ENCODE measurements at regions not wholly inside any gene's neighbourhood (a gene's known extent, or its start where the extent isn't known, plus 50 kb on each side); places are given as distances from the start of the nearest gene placed in this dataset.

GRCh38 chr13:63337041-63337440 lies 1921.4 kb upstream of the PCDH20 start:
- intact Hi-C loops (cut with DNase I): no loop called here

DNA sequence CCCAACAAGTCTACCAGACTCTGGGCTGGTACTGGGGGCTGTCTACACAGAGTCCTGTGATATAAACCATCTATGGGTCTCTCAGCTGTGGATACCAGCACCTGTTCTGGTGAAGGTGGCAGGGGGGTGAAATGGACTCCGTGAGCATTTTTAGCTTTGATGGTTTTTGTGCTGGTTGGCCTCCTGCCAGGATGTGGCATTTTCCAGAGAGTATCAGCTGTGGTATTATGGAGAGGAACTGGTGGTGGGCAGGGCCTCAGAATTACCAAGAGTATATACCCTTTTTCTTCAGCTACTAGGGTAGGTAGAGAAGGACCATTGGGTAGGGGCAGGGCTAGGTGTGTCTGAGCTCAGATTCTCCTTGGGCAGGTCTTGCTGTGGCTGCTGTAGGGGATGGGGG lies 1920.9 kb upstream of the PCDH20 start:
- H3K27ac ChIP-seq: no peak overlapping the region
- intact Hi-C loops (cut with DNase I): no loop called here
- H3K4me1 ChIP-seq: no peaks in the 10 kb centered on the region
- no peak overlapping the region for H3K4me3 ChIP-seq
- no peaks in the 10 kb centered on the region for H3K27me3 ChIP-seq
- WGBS, 2 donors: 50 to 67% methylated on average over 1 of the region's 1 CpG
- no peak for DNase-seq
- peaks cover 0 to 11% (median 0%) of the 10 kb centered on the region in 3 donors for H3K9me3 ChIP-seq
- no peaks in the 10 kb centered on the region for H3K36me3 ChIP-seq
- TF ChIP-seq, protein P1, sequence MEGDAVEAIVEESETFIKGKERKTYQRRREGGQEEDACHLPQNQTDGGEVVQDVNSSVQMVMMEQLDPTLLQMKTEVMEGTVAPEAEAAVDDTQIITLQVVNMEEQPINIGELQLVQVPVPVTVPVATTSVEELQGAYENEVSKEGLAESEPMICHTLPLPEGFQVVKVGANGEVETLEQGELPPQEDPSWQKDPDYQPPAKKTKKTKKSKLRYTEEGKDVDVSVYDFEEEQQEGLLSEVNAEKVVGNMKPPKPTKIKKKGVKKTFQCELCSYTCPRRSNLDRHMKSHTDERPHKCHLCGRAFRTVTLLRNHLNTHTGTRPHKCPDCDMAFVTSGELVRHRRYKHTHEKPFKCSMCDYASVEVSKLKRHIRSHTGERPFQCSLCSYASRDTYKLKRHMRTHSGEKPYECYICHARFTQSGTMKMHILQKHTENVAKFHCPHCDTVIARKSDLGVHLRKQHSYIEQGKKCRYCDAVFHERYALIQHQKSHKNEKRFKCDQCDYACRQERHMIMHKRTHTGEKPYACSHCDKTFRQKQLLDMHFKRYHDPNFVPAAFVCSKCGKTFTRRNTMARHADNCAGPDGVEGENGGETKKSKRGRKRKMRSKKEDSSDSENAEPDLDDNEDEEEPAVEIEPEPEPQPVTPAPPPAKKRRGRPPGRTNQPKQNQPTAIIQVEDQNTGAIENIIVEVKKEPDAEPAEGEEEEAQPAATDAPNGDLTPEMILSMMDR (IDR thresholded peaks at IDR 0.05): no peak
- TF ChIP-seq POLR2A (IDR thresholded peaks at IDR 0.05): no peak

More at GRCh38 chr13:63337041-63337440, 1921.4 kb upstream of the PCDH20 start:
- Histone ChIP-seq H3K4me1 (no peaks in the 10 kb centered on the region), H3K9me3 (peaks cover 0 to 11% (median 0%) of the 10 kb centered on the region in 3 donors), H3K27me3 (no peaks in the 10 kb centered on the region), H3K36me3 (no peaks in the 10 kb centered on the region), H3K27ac (no peak overlapping the region), H3K4me3 (no peak overlapping the region)
- DNase-seq: no peak
- TF ChIP-seq, protein P1 (IDR thresholded peaks at IDR 0.05): no peak
- TF ChIP-seq POLR2A (IDR thresholded peaks at IDR 0.05): no peak
- WGBS, 2 donors: 20 to 50% methylated on average over 1 to 4 of the region's 4 CpGs

DNA sequence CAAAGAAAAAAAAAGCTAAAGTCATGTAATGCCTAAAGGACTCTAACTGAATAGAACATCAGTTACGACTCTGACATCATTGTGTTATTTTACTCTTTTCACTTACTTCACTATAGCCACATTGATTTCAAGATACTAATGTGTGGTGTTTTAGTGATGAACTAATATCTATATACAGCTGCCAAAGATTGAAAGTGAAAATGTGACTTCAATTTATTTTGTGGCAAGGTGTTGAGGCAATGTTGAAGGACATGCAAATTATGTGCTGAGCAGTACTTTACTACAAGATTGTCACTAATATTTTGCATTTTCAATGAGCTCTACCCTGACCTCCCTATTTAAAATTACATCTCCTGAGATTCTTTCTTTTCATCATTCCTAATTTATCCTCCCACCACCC lies 1911.9 kb upstream of the PCDH20 start:
- no peaks in the 10 kb centered on the region for H3K4me1 ChIP-seq
- H3K36me3 ChIP-seq: no peaks in the 10 kb centered on the region
- no peaks in the 10 kb centered on the region for H3K27me3 ChIP-seq
- no peaks in the 10 kb centered on the region for H3K9me3 ChIP-seq
- no peak for TF ChIP-seq POLR2A (IDR thresholded peaks at IDR 0.05)
- TF ChIP-seq, protein P1 (IDR thresholded peaks at IDR 0.05): no peak
- H3K4me3 ChIP-seq: no peak overlapping the region
- DNase-seq: no peak
- H3K27ac ChIP-seq: no peak overlapping the region
- 28 to 86% methylated on average over 1 of the region's 1 CpG for WGBS, 2 donors
- intact Hi-C loops (cut with DNase I): no loop called here

- Histone ChIP-seq H3K9me3 (no peaks in the 10 kb centered on the region), H3K27me3 (no peaks in the 10 kb centered on the region), H3K4me1 (no peaks in the 10 kb centered on the region), H3K4me3 (no peak overlapping the region), H3K27ac (no peak overlapping the region), H3K36me3 (no peaks in the 10 kb centered on the region)
- TF ChIP-seq, protein P1 (IDR thresholded peaks at IDR 0.05): no peak
- no peak for TF ChIP-seq POLR2A (IDR thresholded peaks at IDR 0.05)
- intact Hi-C loops (cut with DNase I): no loop called here
- no peak for DNase-seq
- 41 to 62% methylated on average over 2 of the region's 2 CpGs for WGBS, 2 donors
These were observed 1907.8 kb upstream of the PCDH20 start for GRCh38 chr13:63323441-63323840.

DNA sequence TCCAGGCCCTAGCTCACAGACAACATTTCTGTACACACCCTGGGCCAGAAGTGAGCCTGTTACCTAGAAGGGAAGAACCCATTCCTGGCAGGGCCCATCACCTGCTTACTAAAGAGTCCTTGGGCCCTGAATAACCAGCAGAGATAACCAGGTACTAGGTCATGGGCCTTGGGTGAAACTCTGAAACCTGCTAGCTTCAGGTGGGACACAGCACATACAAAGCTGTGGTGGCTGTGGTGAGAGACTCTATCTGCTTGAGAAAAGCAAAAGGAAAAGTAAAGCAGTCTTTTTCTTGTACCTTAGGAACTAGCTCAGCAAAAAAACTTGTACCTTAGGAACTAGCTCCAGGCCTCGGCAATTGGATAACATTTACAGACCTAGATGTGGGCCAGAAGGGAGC lies 1895.9 kb upstream of the PCDH20 start:
- no peak overlapping the region for H3K4me3 ChIP-seq
- no peaks in the 10 kb centered on the region for H3K36me3 ChIP-seq
- no peaks in the 10 kb centered on the region for H3K27me3 ChIP-seq
- DNase-seq: no peak
- 67 to 75% methylated on average over 1 of the region's 1 CpG for WGBS, 2 donors
- peaks cover 0 to 25% (median 0%) of the 10 kb centered on the region in 3 donors for H3K9me3 ChIP-seq
- TF ChIP-seq, protein P1 (IDR thresholded peaks at IDR 0.05): no peak
- TF ChIP-seq POLR2A (IDR thresholded peaks at IDR 0.05): no peak
- no peak overlapping the region for H3K27ac ChIP-seq
- H3K4me1 ChIP-seq: no peaks in the 10 kb centered on the region
- intact Hi-C loops (cut with DNase I): no loop called here
